NCI-H2227 (cell line): ENCODE measurements at regions not wholly inside any gene's neighbourhood (a gene's known extent, or its start where the extent isn't known, plus 50 kb on each side); places are given as distances from the start of the nearest gene placed in this dataset.
"Not testable (repeated sequence)": the region's sequence is repeated elsewhere in the genome, so short reads cannot be mapped to it uniquely, and the experiment has no call there.

Source experiments
- DNase-seq: peaks from one replicate; lab custom pipeline; 2025; ENCODE audit not compliant: unreplicated experiment; lab: John Stamatoyannopoulos, UW

- no peak for DNase-seq
Observed at GRCh38 chr9:17083258-17083657, 51.6 kb upstream of the CNTLN start.

GRCh38 chr9:17082343-17083064, 52.3 kb upstream of the CNTLN start:
- DNase-seq: peak; percentile 38

GRCh38 chr9:17081814-17082213, 53.0 kb upstream of the CNTLN start:
- DNase-seq: no peak

GRCh38 chr9:17081351-17081750, 53.5 kb upstream of the CNTLN start:
- DNase-seq: no peak

DNA sequence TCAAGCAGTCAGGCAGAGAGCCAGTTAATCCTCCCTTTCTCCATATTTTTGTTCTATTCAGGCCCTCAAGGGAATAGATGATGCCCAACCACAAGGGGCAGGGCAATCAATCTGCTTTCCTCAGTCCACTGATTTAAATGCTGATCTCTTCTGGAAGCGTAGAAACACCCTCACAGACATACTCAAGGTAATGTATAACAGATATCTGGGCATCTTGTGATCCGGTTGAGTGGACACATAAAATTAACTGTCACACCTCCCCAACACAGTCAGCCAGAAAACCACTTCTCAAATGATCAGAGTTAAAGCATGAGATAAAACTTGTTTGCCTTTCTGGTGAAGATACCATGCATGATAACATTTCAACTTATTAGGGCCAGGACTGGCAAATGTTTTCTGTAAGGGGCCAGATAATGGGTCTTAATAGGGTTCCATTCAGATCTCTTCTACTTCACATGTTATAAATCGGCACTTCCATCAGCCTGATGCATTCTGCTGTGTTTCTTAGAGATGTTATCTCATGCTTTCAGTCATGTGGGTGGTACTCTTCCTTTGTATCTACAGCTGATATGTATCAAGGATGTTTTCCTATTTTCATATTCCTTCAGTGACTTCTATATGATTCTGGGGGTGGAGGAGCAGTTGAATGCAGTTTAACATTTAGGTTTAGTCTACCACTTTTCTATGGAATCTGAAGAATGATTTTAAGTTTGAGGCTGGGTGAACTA, 58.9 kb upstream of the CNTLN start:
- DNase-seq: no peak

DNA sequence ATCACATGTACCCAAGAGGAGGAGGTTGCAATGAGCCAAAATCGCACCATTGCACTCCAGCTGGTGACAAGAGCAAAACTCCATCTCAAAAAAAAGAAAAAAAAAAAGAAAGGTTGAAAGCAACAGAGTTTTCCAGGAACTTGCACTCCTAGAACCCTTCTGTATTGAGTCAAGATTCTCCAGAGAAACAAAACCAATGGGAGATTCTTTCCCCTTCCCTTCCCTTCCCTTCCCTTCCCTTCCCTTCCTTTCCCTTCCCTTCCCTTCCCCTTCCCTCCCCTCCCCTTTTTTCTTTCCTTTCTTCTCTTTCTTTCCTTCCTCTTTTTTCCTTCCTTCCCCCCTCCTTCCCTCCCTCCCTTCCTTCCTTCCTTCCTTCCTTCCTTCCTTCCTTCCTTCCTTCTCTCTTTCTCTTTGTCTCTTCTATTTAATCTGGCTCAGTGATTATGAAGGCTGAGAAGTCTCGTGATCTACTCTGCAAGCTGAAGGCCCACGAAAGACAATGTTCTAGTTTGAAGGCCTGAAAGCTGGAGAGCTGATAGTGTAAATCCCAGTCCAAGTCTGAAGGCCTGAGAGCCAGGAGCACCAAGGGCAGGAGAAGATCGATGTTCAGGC, 59.6 kb upstream of the CNTLN start:
- DNase-seq: no peak

DNA sequence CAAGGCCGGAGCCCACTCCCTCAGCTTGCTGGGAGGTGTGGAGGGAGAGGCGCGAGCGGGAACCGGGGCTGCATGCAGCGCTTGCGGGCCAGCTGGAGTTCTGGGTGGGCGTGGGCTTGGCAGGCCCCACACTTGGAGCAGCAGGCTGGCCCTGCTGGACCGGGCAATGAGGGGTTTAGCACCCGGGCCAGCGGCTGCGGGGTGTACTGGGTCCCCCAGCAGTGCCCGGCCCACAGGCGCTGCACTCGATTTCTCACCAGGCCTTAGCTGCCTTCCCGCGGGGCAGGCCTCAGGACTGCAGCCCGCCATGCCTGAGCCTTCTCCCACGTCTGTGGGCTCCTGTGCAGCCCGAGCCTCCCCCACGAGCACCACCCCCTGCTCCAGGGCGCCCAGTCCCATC, 62.3 kb upstream of the CNTLN start:
- not testable (repeated sequence) for DNase-seq

DNA sequence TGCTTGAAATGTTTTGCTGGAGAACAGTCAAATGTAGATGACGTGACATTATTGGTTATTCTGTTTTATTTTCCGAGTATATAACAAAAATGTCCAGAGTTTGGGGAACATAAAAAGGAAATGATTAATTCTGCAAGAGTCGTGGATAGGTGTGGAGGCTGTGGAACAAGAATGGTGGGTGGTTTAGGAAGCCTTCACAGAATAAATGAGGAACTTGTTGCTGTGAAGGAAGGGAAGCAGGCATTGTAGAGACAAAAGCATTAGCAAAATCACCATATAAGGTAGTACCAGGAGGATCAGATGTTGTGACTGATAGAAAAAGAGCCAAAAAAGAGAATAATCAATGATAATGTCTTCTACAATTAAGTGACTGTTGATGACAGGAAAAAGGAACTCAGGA, 66.2 kb upstream of the CNTLN start:
- no peak for DNase-seq

GRCh38 chr9:17065062-17065461, 69.8 kb upstream of the CNTLN start:
- DNase-seq: no peak

- no peak for DNase-seq
Observed at GRCh38 chr9:17064558-17064957, 70.3 kb upstream of the CNTLN start.

- peak; percentile 71 for DNase-seq
Observed at GRCh38 chr9:17063535-17064135, 71.2 kb upstream of the CNTLN start.

DNA sequence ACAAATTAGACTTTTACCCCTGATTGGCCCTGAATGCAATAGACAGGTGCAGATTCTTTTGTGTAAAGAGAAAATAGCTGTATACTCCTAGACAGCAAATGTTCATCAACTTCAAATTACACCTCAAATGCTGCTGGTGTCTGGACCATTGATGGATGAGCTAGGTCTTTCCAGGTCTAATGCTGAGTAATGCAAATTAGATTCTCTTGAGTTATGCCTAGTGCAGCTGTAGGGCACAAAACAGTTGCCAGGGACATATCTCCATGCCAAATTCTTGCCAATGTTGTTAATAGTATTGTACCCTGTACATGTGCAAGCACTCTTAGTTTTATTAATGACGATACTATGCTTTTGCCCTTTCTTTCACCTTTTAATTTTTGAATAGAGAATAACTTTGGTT, 72.3 kb upstream of the CNTLN start:
- DNase-seq: no peak

DNA sequence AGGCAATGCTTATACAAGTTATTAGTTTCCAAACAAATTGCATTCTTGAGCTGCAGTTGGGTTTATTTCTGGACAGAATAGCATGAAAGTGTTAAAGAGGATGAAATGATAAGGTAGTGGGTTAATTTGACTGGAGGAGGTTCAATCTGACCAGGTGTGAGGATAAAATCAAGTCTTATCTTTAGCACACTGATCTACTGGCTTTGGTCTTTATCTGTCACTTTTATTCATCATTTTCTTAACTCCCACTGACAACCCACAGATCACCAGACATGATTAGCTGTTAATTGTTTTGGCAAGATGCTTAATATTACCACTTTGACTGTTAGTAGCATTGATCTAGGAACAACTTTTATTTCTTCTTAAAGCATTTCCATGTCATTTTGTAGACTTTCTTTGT, 74.4 kb upstream of the CNTLN start:
- DNase-seq: no peak

- no peak for DNase-seq
Observed at GRCh38 chr9:17059465-17059864, 75.4 kb upstream of the CNTLN start.

GRCh38 chr9:17057729-17058128, 77.1 kb upstream of the CNTLN start:
- DNase-seq: no peak

- peak; percentile 3 for DNase-seq
Observed at GRCh38 chr9:17052626-17053025, 82.2 kb upstream of the CNTLN start.

GRCh38 chr9:17045381-17045940, 89.4 kb upstream of the CNTLN start:
- no peak for DNase-seq

DNA sequence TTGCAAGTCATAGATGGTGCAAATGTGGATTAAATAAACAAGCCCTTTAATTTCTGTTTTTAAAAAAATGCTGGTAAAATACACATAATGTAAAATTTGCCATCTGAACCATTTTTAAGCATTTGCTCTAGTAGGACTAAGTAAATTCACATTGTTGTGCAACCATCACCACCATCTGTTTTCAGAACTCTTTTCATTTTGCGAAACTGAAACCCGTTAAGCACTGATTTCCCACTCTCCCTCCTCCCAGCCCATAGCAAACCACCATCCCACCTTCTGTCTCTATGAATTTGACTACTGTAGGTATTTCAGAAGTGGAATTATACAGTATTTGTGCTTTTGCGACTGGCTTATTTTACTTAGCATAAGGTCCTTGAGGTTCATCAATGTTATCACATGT, 103.3 kb upstream of the CNTLN start:
- no peak for DNase-seq

GRCh38 chr9:17025281-17025680, 109.6 kb upstream of the CNTLN start:
- DNase-seq: no peak

- no peak for DNase-seq
Observed at GRCh38 chr9:17024129-17024528, 110.7 kb upstream of the CNTLN start.

DNA sequence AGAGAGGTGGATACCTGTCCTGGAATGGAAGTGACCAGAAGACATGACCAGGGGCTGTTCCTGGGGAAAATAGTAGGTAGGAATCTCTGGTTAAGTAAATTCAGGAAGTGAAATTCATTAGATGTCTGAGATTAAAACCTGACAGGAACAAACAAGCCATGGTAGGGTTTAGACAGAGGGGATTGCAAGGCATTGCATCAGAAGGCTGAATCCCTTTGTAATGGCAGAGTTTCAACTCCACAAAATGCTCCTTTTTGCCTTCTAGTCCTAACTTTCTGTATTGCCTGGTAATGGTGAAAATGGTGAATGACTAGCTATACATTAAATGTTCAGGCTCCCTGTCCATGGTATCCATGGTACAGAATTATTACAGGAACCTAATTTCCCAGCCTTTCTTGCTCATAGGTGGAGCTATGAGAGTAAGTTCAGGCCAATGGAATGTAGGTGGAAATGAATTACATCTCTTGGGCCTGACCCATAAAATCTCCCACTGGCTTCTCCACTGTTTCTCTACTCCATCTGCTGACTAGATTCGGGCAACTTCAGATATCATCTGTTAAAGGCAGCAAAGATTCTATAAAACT, 113.4 kb upstream of the CNTLN start:
- DNase-seq: no peak
